H9 (cell line): ENCODE measurements at regions not wholly inside any gene's neighbourhood (a gene's known extent, or its start where the extent isn't known, plus 50 kb on each side); places are given as distances from the start of the nearest gene placed in this dataset.

Experiments
- DNase-seq: peaks from one replicate; pipeline ENCODE4 v3.0.0-alpha.2; 2017
- H2AFZ ChIP-seq: one replicate; pipeline ENCODE4 v1.6.1; 2013; ENCODE audit warnings: mild to moderate bottlenecking, low read length, control low read depth, moderate library complexity
- H2AK5ac ChIP-seq: 2 replicates; pipeline ENCODE4 v1.6.1; 2013; ENCODE audit warnings: low read length, control low read depth, mixed read lengths; ENCODE audit not compliant: insufficient read length
- H2BK120ac ChIP-seq: one replicate; pipeline ENCODE4 v1.6.1; 2013; ENCODE audit warnings: low read depth, mild to moderate bottlenecking, low read length, control low read depth, inconsistent platforms; ENCODE audit not compliant: poor library complexity, severe bottlenecking
- H2BK12ac ChIP-seq: 2 replicates; pipeline ENCODE4 v1.6.1; 2013; ENCODE audit warnings: low read length, control low read depth, mixed read lengths, low read depth; ENCODE audit not compliant: insufficient read length
- H2BK15ac ChIP-seq: 2 replicates; pipeline ENCODE4 v1.6.1; 2013; ENCODE audit warnings: low read depth, low read length, control low read depth
- H2BK20ac ChIP-seq: one replicate; pipeline ENCODE4 v1.6.1; 2013; ENCODE audit warnings: low read depth, mild to moderate bottlenecking, low read length, control low read depth, inconsistent platforms; ENCODE audit not compliant: poor library complexity, severe bottlenecking
- H2BK5ac ChIP-seq: 2 replicates; pipeline ENCODE4 v1.6.1; 2013; ENCODE audit warnings: low read length, control low read depth, mixed read lengths; ENCODE audit not compliant: insufficient read length
- H3K14ac ChIP-seq: 2 replicates; pipeline ENCODE4 v1.6.1; 2013; ENCODE audit warnings: low read length, control low read depth; ENCODE audit not compliant: insufficient read depth
- H3K18ac ChIP-seq: 2 replicates; pipeline ENCODE4 v1.6.1; 2013; ENCODE audit warnings: low read depth, mild to moderate bottlenecking, mixed read lengths, low read length, control low read depth; ENCODE audit not compliant: insufficient read length
- H3K23ac ChIP-seq: 2 replicates; pipeline ENCODE4 v1.6.1; 2013; ENCODE audit warnings: low read length, control low read depth, mixed read lengths, low read depth; ENCODE audit not compliant: insufficient read length
- H3K23me2 ChIP-seq: 2 replicates; pipeline ENCODE4 v1.6.1; 2013; ENCODE audit warnings: low read depth, mild to moderate bottlenecking, mixed read lengths, low read length, control low read depth; ENCODE audit not compliant: insufficient read length, poor library complexity, severe bottlenecking
- H3K27ac ChIP-seq: 2 replicates; pipeline ENCODE4 v1.5.1; 2013; ENCODE audit warnings: low read length, control low read depth, mixed read lengths, low read depth; ENCODE audit not compliant: insufficient read length
- H3K27me3 ChIP-seq: 2 replicates; pipeline ENCODE4 v1.6.1; 2013; ENCODE audit warnings: low read length, control low read depth, inconsistent platforms; ENCODE audit not compliant: insufficient read depth
- H3K4ac ChIP-seq: 2 replicates; pipeline ENCODE4 v1.6.1; 2013; ENCODE audit warnings: low read depth, mild to moderate bottlenecking, control low read depth, inconsistent platforms, low read length, moderate library complexity
- H3K4me1 ChIP-seq: 2 replicates; pipeline ENCODE4 v1.6.1; 2013; ENCODE audit warnings: low read length, control low read depth, inconsistent platforms; ENCODE audit not compliant: insufficient read depth
- H3K4me2 ChIP-seq: 2 replicates; pipeline ENCODE4 v1.6.1; 2013; ENCODE audit warnings: low read length, control low read depth, mixed read lengths; ENCODE audit not compliant: insufficient read length, insufficient read depth
- H3K56ac ChIP-seq: 2 replicates; pipeline ENCODE4 v1.6.1; 2013; ENCODE audit warnings: low read depth, mild to moderate bottlenecking, mixed read lengths, low read length, control low read depth; ENCODE audit not compliant: insufficient read length
- H3K79me1 ChIP-seq: 2 replicates; pipeline ENCODE4 v1.6.1; 2013; ENCODE audit warnings: low read depth, mild to moderate bottlenecking, moderate library complexity, low read length, control low read depth, inconsistent platforms; ENCODE audit not compliant: insufficient read depth, poor library complexity, severe bottlenecking
- H3K79me2 ChIP-seq: 2 replicates; pipeline ENCODE4 v1.6.1; 2013; ENCODE audit warnings: low read length, control low read depth, inconsistent platforms; ENCODE audit not compliant: insufficient read depth
- H3K9ac ChIP-seq: 2 replicates; pipeline ENCODE4 v1.6.1; 2013; ENCODE audit warnings: low read length, control low read depth, mixed read lengths; ENCODE audit not compliant: insufficient read length; ENCODE audit errors: extremely low read depth
- H3K9me3 ChIP-seq: one replicate; pipeline ENCODE4 v1.6.1; 2013; ENCODE audit warnings: low read depth, low read length, inconsistent platforms; ENCODE audit not compliant: control insufficient read depth
- H3T11ph ChIP-seq: one replicate; pipeline ENCODE4 v1.6.1; 2013; ENCODE audit warnings: mild to moderate bottlenecking, low read length, control low read depth, inconsistent platforms
- H4K20me1 ChIP-seq: one replicate; pipeline ENCODE4 v1.6.1; 2013; ENCODE audit not compliant: control insufficient read depth, insufficient read length, insufficient read depth
- H4K5ac ChIP-seq: 2 replicates; pipeline ENCODE4 v1.6.1; 2013; ENCODE audit warnings: low read depth, mild to moderate bottlenecking, mixed read lengths, low read length, control low read depth; ENCODE audit not compliant: insufficient read length
- H4K8ac ChIP-seq: replicated peaks from 2 replicates; pipeline ENCODE4 v1.6.1; 2013; ENCODE audit warnings: low read length, control low read depth, mixed read lengths, low read depth; ENCODE audit not compliant: insufficient read length
- H4K91ac ChIP-seq: 2 replicates; pipeline ENCODE4 v1.6.1; 2013; ENCODE audit warnings: low read depth, mild to moderate bottlenecking, moderate library complexity, mixed read lengths, low read length, control low read depth; ENCODE audit not compliant: insufficient read length
- H3K27ac Mint-ChIP-seq, 3 experiments: 2 replicates in 2 of 3; 3 replicates in 1 of 3; pipeline ENCODE4 v1.8.0; 2020 to 2021; ENCODE audit warnings: mixed read lengths in 3 of 3, mild to moderate bottlenecking in 1 of 3, moderate library complexity in 1 of 3
- H3K27me3 Mint-ChIP-seq: 2 replicates; pipeline ENCODE4 v1.8.0; 2021; ENCODE audit warnings: low read depth, mild to moderate bottlenecking, moderate library complexity, mixed read lengths
- H3K36me3 Mint-ChIP-seq, 3 experiments: 2 replicates in 2 of 3; 3 replicates in 1 of 3; pipeline ENCODE4 v1.8.0; 2020 to 2021; ENCODE audit warnings: low read depth in 3 of 3, mixed read lengths in 3 of 3; ENCODE audit not compliant: insufficient read depth in 1 of 3
- H3K4me1 Mint-ChIP-seq, 2 experiments: 2 replicates each; pipeline ENCODE4 v1.8.0; 2020; ENCODE audit warnings: mixed read lengths in 2 of 2
- H3K4me3 Mint-ChIP-seq, 2 experiments: 2 replicates in 1 of 2; 3 replicates in 1 of 2; pipeline ENCODE4 v1.8.0; 2020 to 2021; ENCODE audit warnings: mild to moderate bottlenecking in 2 of 2, mixed read lengths in 2 of 2, moderate library complexity in 1 of 2
- H3K9me3 Mint-ChIP-seq, 2 experiments: 2 replicates in 1 of 2; 3 replicates in 1 of 2; pipeline ENCODE4 v1.8.0; 2020; ENCODE audit warnings: mild to moderate bottlenecking in 2 of 2, mixed read lengths in 2 of 2, moderate library complexity in 1 of 2
- TF ChIP-seq, protein P1 (sequence below): fragments of 200-600 bp; sonication (generic); conservative IDR thresholded peaks from 3 replicates; pipeline ENCODE4 v1.8.0; 2021; ENCODE audit warnings: antibody characterized with exemption, mild to moderate bottlenecking

DNA sequence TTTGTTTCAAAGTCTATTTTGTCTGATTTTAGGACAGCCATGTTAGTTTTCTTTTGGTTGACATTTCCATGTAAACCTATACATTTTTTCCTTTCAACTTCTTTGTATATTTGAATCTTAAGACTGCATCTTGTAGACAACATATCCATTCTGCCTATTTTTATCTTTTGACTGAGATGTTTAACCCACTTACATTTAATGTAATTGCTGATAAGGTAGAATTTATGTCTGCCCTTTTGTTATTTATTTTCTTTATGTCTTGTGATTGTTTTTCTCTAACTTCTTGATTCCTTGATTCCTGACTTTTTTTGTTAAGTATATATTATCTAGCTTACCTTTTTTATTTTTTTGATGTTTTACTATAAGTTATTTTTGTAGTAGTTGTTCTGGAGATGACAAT, 542.5 kb downstream of the SUCLG1 start:
- Mint-ChIP-seq H3K9me3 (peaks cover 9 to 19% of the 10 kb centered on the region in 2 experiments), H3K27ac (no peak overlapping the region), H3K36me3 (peaks cover 0 to 13% (median 6%) of the 10 kb centered on the region in 3 experiments; a peak in 4 of 7 replicates), H3K4me3 (no peak overlapping the region), H3K4me1 (peaks cover 3 to 7% of the 10 kb centered on the region in 2 experiments), H3K27me3 (no peaks in the 10 kb centered on the region)
- H3K79me1 ChIP-seq = no peaks in the 10 kb centered on the region
- no peaks in the 10 kb centered on the region for H3K27me3 ChIP-seq
- H4K8ac ChIP-seq = no peak overlapping the region
- H3K14ac ChIP-seq = no peak overlapping the region
- H4K91ac ChIP-seq = no peak overlapping the region
- H2AK5ac ChIP-seq = no peak overlapping the region
- no peaks in the 10 kb centered on the region for H3K9me3 ChIP-seq
- no peak overlapping the region for H4K5ac ChIP-seq
- no peak overlapping the region for H2AFZ ChIP-seq
- H3K27ac ChIP-seq = no peak overlapping the region
- no peak overlapping the region for H2BK120ac ChIP-seq
- no peak overlapping the region for H3K9ac ChIP-seq
- TF ChIP-seq, protein P1, sequence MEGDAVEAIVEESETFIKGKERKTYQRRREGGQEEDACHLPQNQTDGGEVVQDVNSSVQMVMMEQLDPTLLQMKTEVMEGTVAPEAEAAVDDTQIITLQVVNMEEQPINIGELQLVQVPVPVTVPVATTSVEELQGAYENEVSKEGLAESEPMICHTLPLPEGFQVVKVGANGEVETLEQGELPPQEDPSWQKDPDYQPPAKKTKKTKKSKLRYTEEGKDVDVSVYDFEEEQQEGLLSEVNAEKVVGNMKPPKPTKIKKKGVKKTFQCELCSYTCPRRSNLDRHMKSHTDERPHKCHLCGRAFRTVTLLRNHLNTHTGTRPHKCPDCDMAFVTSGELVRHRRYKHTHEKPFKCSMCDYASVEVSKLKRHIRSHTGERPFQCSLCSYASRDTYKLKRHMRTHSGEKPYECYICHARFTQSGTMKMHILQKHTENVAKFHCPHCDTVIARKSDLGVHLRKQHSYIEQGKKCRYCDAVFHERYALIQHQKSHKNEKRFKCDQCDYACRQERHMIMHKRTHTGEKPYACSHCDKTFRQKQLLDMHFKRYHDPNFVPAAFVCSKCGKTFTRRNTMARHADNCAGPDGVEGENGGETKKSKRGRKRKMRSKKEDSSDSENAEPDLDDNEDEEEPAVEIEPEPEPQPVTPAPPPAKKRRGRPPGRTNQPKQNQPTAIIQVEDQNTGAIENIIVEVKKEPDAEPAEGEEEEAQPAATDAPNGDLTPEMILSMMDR = no peak
- no peak overlapping the region for H3K56ac ChIP-seq
- no peak overlapping the region for H3T11ph ChIP-seq
- H2BK12ac ChIP-seq = no peak overlapping the region
- H2BK15ac ChIP-seq = no peak overlapping the region
- H2BK5ac ChIP-seq = no peak overlapping the region
- no peak for DNase-seq
- no peak overlapping the region for H2BK20ac ChIP-seq
- H4K20me1 ChIP-seq = no peaks in the 10 kb centered on the region
- no peaks in the 10 kb centered on the region for H3K23me2 ChIP-seq
- H3K4me1 ChIP-seq = no peaks in the 10 kb centered on the region
- H3K4ac ChIP-seq = no peak overlapping the region
- H3K4me2 ChIP-seq = no peak overlapping the region
- no peaks in the 10 kb centered on the region for H3K79me2 ChIP-seq
- no peak overlapping the region for H3K18ac ChIP-seq
- H3K23ac ChIP-seq = no peak overlapping the region
